COLO668 (cell line): ENCODE measurements at regions not wholly inside any gene's neighbourhood (a gene's known extent, or its start where the extent isn't known, plus 50 kb on each side); places are given as distances from the start of the nearest gene placed in this dataset.
"Not testable (repeated sequence)": the region's sequence is repeated elsewhere in the genome, so short reads cannot be mapped to it uniquely, and the experiment has no call there.

Experiments
- DNase-seq: peaks from one replicate; lab custom pipeline; 2025; ENCODE audit not compliant: unreplicated experiment; lab: John Stamatoyannopoulos, UW

DNA sequence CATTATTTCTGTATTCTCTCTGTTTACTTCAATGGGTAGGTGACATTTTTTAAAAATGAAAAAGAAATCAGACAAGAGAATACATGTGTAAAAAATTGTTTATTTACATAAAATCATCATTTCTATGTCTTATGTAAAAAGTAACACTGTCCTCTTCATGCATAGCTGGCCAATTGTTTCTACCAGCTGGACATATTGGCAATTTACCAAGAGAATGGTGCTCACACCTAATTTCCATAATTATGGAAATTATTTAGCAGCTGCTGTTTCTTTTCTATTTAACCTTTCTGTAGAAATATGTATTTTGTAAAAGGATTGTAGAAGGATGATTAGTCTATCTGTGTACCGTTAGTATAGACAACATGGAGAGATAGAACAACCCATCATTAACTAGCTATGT lies 791.9 kb downstream of the TRIB2 start:
- no peak for DNase-seq

DNA sequence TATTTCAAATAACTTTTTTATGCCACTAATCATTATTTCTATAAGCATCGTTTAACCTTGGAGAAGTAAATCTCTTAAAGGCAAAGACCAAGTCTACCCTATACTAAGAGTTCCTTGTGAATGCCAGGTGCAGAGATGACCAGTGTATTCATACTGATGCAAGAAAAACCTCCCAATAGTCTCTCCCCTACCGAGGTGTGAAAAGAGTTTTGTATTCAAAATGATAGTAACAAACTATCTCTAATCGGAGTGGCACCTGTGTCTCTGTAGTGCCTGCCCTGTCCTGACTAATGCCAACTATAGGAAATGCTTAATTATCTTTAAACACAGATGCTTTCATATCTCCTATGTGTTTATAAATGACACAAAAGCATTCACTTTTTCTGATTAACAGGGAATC lies 798.5 kb downstream of the TRIB2 start:
- DNase-seq, result no peak

DNA sequence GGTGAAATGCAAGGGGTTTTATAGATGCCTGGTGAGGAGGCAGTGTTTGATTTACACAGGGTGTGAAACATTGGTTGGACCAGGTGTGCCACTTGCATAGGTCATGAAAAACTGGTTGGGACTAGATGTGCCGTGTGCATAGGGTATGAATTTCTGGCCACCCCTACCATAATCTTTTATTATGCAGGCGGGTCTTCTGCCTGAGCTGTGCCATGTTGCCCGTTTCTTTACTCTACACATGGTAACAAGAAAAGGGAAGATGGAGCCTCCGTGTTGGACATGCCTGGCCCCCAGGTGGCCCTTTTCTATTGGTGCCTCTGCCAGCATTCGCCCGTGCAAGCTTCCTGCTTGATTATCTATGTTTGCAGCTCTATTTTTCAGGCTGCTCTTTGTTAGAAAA lies 805.4 kb downstream of the TRIB2 start:
- DNase-seq, result no peak

DNA sequence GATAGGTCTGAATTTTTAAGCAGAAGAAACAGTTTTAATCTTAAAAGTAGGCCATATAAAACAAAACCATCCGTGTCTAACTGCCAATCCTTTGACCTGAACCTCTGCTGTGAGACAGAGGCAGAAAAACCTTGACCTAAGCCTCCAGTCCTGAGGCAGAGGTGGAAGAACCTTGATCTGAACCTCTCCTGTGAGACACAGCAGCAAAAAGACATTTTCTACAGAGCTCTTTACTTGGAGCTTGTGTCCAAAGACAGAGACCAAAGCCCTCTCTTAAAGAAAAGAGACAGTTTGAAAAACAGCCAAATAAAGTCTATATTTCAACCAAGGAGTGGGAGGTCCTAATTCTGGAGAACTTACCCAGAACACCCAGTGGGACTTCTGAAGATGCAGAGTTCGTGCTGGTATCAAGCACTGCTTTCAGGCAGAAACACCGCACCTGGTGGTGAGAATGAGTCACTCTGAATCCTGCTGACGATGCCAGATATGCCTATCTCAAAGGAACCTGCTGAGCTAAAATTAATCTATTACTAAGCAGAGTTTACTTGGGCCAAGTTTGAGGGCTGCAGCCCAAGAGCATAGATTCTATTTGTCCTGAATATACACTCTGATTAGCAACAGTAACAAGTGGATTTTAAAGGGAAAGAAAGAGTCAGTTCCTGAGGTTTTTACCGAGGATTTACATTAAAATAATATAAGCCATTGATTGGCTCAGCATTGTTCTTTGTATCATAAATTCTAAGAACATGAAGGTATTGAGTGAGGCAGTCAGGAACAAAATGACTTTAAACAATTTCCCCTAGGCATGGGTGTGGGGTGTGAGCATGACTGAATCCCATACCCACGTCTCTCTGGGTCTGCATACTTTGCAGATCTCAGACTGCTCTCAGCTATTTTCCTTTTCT lies 806.4 kb downstream of the TRIB2 start:
- no peak for DNase-seq

DNA sequence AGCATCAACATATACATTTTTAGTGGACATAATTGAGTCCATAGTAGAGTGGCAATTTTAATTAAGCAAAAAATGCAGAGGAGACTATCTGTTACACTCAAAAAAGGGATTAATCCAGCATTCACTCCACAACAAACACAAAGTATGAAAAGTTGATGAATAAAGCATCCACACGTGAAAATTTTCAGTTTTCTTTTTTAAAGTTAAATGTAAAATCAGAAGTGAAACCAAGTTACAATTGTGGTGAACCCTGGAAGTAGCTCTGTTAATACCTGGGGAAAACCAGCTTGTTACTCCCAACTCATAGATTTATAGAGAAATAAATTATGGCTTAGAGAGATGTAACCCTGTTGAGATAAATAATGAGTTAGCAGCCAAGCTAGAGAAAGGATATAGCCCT lies 807.8 kb downstream of the TRIB2 start:
- no peak for DNase-seq

DNA sequence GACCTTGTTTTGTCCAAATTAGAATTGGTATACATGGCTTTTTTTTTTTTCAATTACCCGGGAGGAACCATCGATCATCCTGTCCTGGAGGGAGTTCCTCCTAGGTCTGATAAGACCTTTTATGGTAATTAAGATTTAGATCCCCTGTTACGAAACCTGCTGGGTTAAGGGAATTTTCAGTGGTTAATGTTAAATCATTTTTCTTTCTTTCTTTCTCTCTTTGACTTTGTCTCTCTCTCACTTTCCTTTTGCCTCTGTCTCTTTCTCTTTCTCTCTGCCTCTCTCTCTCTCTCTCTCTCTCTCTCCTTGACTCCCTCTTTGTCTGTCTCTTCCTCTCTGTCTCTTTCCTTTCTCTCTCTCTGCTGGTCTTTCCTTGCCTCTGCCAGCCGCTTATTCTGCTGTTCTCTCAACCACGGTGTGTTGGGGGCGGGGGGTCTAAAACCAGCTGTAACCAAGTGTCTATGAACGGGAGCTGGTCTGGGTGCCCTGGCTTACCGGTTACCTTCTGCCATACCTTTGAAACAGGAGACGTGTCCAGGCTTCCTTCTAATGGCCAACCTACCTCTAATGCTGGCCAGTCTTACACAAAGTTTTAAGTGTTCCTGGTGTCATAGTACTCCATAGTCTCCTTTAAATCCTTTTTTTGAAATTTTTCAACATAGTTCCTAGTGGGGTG lies 815.1 kb downstream of the TRIB2 start:
- DNase-seq, result not testable (repeated sequence)

DNA sequence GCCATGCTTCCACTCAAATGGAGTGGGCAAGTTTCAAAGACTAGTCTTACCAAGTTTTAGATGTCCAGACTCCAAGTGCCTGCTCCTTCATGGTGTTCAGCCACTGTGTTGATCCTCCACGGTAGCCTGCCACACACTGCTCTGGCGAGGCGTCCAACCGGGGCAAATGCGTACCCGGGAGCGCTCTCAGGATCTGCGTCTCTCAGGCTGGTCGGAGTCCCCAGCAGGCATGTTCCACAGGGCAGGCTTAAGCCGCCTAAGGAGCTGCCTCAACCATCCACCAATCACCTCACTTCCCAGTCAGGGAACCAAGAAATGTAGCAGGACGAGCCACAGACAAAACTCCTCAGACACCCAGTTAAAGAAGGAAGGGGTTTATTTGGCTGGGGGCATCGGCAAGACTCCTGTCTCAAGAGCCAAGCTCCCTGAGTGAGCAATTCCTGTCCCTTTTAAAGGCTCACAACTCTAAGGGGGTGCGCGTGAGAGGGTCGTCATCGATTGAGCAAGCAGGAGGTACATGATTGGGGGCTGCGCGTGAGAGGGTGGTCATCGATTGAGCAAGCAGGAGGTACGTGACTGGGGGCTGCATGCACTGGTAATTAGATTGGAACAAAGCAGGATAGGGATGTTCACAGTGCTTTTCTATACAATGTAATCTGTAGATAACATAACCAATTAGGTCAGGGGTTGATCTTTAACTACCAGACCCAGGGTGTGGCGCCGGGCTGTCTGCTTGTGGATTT lies 816.2 kb downstream of the TRIB2 start:
- not testable (repeated sequence) for DNase-seq

DNA sequence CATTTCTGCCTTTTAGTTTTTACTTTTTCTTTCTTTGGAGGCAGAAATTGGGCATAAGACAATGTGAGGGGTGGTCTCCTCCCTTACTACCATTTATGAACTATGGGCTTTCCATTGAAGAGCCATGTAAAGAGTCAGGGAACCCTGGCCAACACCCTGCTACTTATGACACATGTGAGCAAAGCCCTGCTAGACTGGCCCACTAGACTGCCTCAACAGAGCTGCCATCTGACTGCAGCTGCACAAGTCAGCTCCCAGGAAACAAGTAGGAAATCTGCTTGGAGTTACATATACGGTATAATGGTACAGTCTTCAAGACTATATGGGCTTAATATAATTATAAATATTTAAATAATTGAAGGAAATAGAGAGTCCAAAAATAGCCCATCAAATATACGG lies 816.8 kb downstream of the TRIB2 start:
- DNase-seq, result no peak

DNA sequence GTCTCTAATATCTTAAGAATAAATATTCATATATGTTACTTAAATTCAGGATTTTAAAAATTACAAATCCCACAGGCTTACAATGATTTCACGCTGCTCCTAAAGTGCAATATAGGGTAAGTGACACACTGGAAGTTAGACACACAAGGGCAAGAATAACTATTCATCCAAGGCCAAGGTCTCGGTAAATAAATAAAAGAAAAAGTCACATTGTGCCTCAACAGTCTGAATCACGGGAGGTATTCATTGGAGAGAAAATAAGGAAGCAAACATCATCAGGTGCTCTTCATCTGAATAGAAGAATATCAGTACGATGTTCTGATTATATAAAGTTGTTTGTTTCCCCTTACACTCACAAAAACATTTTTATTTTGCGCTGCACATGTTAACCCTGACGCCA lies 820.2 kb downstream of the TRIB2 start:
- DNase-seq, result no peak

DNA sequence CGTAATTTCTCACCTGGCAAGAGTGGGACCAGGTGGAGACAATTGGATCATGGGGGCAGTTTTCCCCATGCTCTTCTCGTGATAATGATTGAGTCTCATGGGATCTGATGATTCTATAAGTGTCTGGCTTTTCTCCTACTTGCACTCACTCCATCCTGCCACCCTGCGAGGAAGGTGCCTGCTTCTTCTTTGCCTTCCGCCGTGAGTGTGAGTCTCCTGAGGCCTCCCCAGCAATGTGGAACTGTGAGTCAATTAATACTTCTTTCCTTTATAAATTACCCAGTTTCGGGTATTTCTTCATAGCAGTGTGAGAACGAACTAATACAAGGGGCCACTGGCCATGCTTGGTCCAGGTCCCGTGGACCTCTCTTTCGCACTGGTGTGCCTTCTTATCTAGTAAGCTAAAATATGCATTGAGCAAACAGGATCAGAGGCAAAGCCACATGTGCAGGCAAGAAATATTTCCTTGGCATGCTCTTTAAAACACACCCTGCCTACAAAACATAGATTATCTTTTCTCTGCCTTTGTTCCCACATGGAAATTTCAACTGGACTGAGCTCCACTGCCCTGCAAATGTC lies 821.1 kb downstream of the TRIB2 start:
- no peak for DNase-seq

DNA sequence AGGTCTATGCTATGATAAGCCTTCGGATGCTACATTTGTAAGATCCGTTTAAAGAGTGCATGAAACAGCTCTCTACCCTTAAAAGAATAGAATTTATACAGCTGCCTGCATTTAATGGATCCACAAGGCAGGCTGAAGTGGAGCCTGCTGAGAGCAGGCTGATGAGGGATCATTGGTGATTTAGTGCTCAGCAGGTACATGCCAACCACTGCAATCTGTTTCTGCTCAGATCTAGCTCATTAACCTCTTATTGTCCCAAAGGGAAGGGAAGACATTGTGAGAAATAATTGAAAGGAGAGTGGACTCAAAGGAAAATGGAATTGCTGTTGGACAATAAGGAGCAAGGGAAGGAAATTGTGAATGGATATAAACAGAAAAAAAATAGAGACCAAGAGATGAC lies 822.6 kb downstream of the TRIB2 start:
- DNase-seq, result no peak

DNA sequence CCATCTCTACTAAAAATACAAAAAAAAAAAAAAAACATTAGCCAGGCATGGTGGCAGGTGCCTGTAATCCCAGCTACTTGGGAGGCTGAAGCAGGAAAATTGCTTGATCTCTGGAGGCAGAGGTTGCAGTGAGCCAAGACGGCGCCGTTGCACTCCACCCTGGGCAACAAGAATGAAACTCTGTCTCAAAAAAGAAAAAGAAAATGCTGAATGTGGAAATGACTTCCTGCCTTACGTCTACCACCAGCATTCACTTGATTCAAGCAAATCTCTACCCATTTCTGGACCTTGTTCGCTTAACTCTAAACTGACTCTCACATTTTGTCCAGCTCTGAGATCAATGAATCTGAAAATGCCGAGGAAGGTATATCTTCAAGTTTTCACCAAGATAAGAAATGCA lies 825.3 kb downstream of the TRIB2 start:
- DNase-seq, result no peak

DNA sequence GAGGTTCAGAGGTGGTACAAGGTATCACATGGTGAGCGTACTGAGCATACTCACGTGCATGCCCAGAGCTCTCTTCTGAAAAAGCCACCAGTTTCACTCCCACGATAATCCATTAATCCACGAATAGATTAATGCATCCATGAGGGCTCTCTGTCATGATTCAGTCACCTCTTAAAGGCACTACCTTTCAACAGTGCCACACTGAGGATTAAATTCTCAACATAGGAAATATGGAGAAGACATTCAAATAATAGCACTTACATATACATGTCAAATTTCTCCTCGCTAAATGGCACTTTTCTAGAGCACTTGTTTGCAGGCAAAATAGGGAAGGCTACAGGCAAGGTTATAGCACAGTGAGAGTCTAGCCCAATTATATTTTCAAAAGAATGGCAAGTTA lies 825.9 kb downstream of the TRIB2 start:
- no peak for DNase-seq

DNA sequence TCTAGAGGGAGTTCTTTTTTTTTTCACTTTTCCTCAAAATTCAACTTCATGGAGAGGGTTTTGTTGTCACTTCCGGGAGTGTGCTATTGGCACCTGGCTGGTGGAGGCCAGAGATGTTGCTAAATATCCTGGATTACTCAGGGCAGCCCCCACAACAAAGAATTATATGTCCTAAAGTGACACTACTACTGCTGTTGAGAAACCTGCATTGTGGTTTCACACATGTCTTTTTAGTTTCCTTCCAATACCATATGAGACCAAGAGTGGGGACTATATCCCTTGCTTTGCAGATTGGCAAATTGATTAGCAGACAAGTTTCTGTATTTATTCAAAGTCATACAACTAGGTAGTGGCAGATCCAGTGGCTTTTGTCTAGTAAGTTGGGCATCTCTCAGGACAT lies 826.8 kb downstream of the TRIB2 start:
- no peak for DNase-seq

DNA sequence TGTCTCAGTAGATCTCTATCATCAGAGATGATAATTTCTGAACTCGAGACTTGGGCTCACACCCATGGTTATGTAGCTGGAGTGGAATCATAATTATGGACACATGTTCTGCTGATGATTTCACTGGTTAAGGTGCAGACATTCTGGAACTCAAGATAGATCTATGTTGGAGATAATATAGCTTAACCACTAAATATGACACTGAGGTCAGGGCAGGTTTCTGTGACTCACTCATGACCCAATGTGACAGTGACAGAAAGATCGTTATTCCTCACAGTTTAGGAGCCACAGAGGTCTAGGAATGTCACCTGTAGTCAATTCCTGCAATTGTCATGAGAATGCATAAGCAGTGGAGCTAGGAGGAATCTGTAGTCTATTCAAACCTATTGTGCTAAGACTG lies 828.6 kb downstream of the TRIB2 start:
- DNase-seq, result no peak

DNA sequence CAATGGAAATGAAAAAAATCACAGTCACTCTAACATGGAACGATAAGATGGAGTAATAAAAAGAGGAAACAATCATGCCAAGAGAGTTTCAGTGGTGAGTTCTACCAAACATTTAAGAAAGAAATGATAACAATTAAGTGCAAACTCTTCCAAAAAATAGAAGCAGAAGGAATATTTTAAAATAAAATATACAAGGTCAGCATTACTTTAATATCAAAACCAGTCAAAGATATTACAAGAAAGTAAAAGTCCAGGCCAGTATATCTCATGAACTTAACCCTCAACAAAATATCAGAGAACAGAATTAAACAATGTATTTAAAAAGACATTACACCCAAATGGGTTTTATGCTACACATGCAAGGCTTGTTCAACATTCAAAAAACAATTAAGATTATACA lies 829.4 kb downstream of the TRIB2 start:
- no peak for DNase-seq

DNA sequence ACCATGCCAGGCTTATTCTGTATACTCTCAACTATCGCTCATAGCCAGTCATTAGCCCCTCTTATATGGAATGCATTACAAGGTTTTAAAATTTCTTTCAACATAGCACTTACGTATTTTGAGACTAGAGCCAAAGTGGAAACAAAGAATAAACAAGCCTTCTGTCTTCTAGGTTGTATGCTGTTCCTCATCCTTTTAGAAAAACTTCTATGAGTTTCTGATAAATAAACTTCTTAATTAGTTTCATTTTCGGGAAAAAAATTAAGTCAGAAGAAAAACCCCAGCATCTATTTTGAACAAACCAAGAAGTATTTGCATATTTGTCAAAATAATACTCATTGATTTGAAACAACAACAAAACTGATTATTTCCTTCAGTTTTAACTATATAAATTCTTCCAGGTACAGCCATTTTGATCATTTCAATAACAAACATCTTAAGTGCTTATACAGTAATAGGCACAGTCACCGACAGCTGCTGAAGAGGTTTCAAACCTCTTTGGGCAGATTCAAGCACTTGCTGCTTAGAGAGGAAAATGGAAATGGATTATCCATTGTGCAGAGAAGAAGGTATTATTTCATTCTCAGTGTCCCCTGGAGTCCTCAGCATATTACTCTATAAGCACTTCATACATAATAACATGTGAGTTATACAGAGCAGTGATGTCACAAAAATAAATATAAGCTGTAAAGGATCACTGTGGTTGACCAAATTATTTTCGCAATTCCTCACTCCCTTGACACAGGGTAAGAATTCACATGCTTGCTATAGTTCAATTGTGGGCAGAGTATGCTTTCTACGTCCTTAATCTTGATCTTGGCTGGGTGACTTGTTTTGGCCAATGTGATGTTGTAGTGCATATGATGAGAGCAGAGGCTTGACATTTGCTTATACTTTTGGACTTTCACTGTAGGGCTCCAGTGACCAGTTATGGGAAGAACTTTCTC lies 833.8 kb downstream of the TRIB2 start:
- no peak for DNase-seq

DNA sequence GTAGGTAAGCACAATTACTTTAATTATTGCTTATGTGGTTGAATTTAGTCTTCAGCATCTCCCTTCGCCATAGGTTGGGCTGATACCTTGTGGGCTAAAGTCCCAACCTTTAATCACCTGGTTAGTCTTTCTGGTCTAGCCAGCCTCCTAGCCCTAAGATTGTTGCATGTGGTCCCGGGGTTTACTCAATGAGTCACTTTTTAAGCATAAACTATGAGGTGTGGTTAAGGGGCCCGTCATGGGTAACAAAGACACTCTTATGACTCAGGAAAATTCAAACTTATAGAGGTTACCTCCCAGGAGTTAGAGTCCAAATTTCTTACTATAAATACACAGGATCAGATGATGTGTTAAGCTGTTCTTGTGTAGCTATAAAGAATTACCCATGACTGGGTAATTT lies 841.6 kb downstream of the TRIB2 start:
- DNase-seq, result no peak

DNA sequence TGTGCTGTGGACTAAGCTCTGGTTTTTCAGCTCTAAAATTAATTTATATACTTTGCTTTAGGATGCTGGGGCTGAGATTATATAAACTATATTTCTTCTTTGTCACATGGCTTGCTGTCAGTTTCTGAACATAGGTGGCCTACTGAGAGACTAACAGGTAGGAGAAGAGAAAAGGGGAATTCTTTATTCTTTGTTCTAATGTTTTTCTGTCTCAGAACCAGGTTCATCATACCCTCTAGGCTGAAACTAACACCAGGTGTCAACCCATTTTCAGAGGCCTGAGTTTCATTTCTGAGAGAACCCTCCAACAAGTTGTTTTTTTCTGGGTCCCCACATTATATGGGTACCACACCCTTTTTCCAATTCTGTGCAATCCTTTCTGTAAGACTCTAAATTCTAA lies 843.6 kb downstream of the TRIB2 start:
- no peak for DNase-seq

DNA sequence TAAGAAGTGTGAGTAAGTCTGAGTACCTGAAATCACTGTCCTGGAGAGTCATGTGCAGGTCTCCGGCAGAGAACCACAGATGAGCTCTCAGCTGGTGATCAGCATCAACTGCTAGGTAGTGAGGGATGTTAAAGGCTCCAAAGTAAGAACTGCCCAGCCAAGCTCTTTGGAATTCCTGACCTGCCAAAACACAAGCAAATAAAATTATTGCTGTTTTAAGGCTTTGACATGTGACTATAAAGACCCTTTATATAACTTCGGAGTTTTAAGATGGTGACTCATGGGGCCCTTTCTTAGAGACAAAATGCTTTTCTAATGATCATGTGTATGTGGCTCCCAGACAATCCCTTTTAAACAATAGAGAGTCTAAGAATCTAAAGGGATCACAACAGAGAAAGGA lies 855.7 kb downstream of the TRIB2 start:
- DNase-seq, result no peak
